ENCODE measurements at regions not wholly inside any gene's neighbourhood (a gene's known extent, or its start where the extent isn't known, plus 50 kb on each side); places are given as distances from the start of the nearest gene placed in this dataset.
"Not testable (repeated sequence)": the region's sequence is repeated elsewhere in the genome, so short reads cannot be mapped to it uniquely, and the experiment has no call there.

GRCh38 chr3:72064727-72065126 lies 279.8 kb upstream of the PROK2 start:
- not testable (repeated sequence) for H2AFZ ChIP-seq (ENCODE audit: low read length); H3K9me2 ChIP-seq (replicated peaks; ENCODE audit: insufficient read depth, low read length); H3K79me2 ChIP-seq (ENCODE audit: low read length); H3K27me3 ChIP-seq (ENCODE audit: low read length); H3K4me2 ChIP-seq (ENCODE audit: low read depth, low read length, poor library complexity, severe bottlenecking); H3K36me3 ChIP-seq (ENCODE audit: insufficient read depth, low read length); H3K9ac ChIP-seq (ENCODE audit: low read length); H4K20me1 ChIP-seq (ENCODE audit: insufficient read depth, low read depth, low read length); H3K9me3 ChIP-seq (ENCODE audit: low read length); H3K27ac ChIP-seq (ENCODE audit: low read length); H3K4me3 ChIP-seq (ENCODE audit: low read length); DNase-seq
- peaks cover 13% of the 10 kb centered on the region for H3K4me1 ChIP-seq (ENCODE audit: low read length)

GRCh38 chr3:72062017-72062416 lies 277.1 kb upstream of the PROK2 start:
- Histone ChIP-seq H4K20me1 (ENCODE audit: insufficient read depth, low read depth, low read length) (no peaks in the 10 kb centered on the region), H3K79me2 (ENCODE audit: low read length) (no peaks in the 10 kb centered on the region), H2AFZ (ENCODE audit: low read length) (no peak overlapping the region), H3K4me1 (ENCODE audit: low read length) (peaks cover 13% of the 10 kb centered on the region), H3K27me3 (ENCODE audit: low read length) (no peaks in the 10 kb centered on the region), H3K36me3 (ENCODE audit: insufficient read depth, low read length) (peaks cover 4% of the 10 kb centered on the region; the same call in 1 of the 2 replicates), H3K9me2 (replicated peaks; ENCODE audit: insufficient read depth, low read length) (no peaks in the 10 kb centered on the region; the same call in 1 of the 2 replicates), H3K4me2 (ENCODE audit: low read depth, low read length, poor library complexity, severe bottlenecking) (no peak overlapping the region), H3K27ac (ENCODE audit: low read length) (no peak overlapping the region), H3K9me3 (ENCODE audit: low read length) (no peaks in the 10 kb centered on the region), H3K4me3 (ENCODE audit: low read length) (no peak overlapping the region), H3K9ac (ENCODE audit: low read length) (no peak overlapping the region)
- no peak for DNase-seq

GRCh38 chr3:72060447-72061034 lies 275.6 kb upstream of the PROK2 start:
- Histone ChIP-seq H3K9me2 (replicated peaks; ENCODE audit: insufficient read depth, low read length) (no peaks in the 10 kb centered on the region; the same call in 1 of the 2 replicates), H3K4me2 (ENCODE audit: low read depth, low read length, poor library complexity, severe bottlenecking) (no peak overlapping the region), H3K79me2 (ENCODE audit: low read length) (no peaks in the 10 kb centered on the region), H3K9me3 (ENCODE audit: low read length) (no peaks in the 10 kb centered on the region), H4K20me1 (ENCODE audit: insufficient read depth, low read depth, low read length) (no peaks in the 10 kb centered on the region), H2AFZ (ENCODE audit: low read length) (no peak overlapping the region), H3K9ac (ENCODE audit: low read length) (no peak overlapping the region), H3K4me1 (ENCODE audit: low read length) (peaks cover 13% of the 10 kb centered on the region), H3K27ac (ENCODE audit: low read length) (no peak overlapping the region), H3K36me3 (ENCODE audit: insufficient read depth, low read length) (peaks cover 4% of the 10 kb centered on the region; the same call in 1 of the 2 replicates), H3K4me3 (ENCODE audit: low read length) (no peak overlapping the region), H3K27me3 (ENCODE audit: low read length) (no peaks in the 10 kb centered on the region)
- DNase-seq, result no peak

- no peaks in the 10 kb centered on the region for H3K79me2 ChIP-seq (ENCODE audit: low read length)
- H3K4me2 ChIP-seq (ENCODE audit: low read depth, low read length, poor library complexity, severe bottlenecking), result no peak overlapping the region
- H3K4me3 ChIP-seq (ENCODE audit: low read length), result no peak overlapping the region
- no peak overlapping the region for H3K27ac ChIP-seq (ENCODE audit: low read length)
- no peak for DNase-seq
- no peak overlapping the region for H2AFZ ChIP-seq (ENCODE audit: low read length)
- no peaks in the 10 kb centered on the region for H3K27me3 ChIP-seq (ENCODE audit: low read length)
- no peak overlapping the region for H3K9ac ChIP-seq (ENCODE audit: low read length)
- H3K9me2 ChIP-seq (replicated peaks; ENCODE audit: insufficient read depth, low read length), result no peaks in the 10 kb centered on the region; the same call in 1 of the 2 replicates
- peaks cover 16% of the 10 kb centered on the region for H3K4me1 ChIP-seq (ENCODE audit: low read length)
- H3K9me3 ChIP-seq (ENCODE audit: low read length), result no peaks in the 10 kb centered on the region
- H4K20me1 ChIP-seq (ENCODE audit: insufficient read depth, low read depth, low read length), result no peaks in the 10 kb centered on the region
- H3K36me3 ChIP-seq (ENCODE audit: insufficient read depth, low read length), result peaks cover 4% of the 10 kb centered on the region; the same call in 1 of the 2 replicates
Observed at GRCh38 chr3:72058493-72059081, 273.6 kb upstream of the PROK2 start.

GRCh38 chr3:72055436-72055835 lies 270.5 kb upstream of the PROK2 start:
- peaks cover 9% of the 10 kb centered on the region for H3K4me1 ChIP-seq (ENCODE audit: low read length)
- no peaks in the 10 kb centered on the region for H3K9me3 ChIP-seq (ENCODE audit: low read length)
- no peak overlapping the region for H3K4me3 ChIP-seq (ENCODE audit: low read length)
- no peak overlapping the region for H2AFZ ChIP-seq (ENCODE audit: low read length)
- no peaks in the 10 kb centered on the region for H3K9me2 ChIP-seq (replicated peaks; ENCODE audit: insufficient read depth, low read length)
- no peak overlapping the region for H3K9ac ChIP-seq (ENCODE audit: low read length)
- H4K20me1 ChIP-seq (ENCODE audit: insufficient read depth, low read depth, low read length), result no peaks in the 10 kb centered on the region
- H3K27ac ChIP-seq (ENCODE audit: low read length), result no peak overlapping the region
- H3K79me2 ChIP-seq (ENCODE audit: low read length), result no peaks in the 10 kb centered on the region
- H3K4me2 ChIP-seq (ENCODE audit: low read depth, low read length, poor library complexity, severe bottlenecking), result no peak overlapping the region
- no peaks in the 10 kb centered on the region for H3K27me3 ChIP-seq (ENCODE audit: low read length)
- H3K36me3 ChIP-seq (ENCODE audit: insufficient read depth, low read length), result peaks cover 4% of the 10 kb centered on the region; the same call in 1 of the 2 replicates
- no peak for DNase-seq

GRCh38 chr3:72054976-72055375 lies 270.0 kb upstream of the PROK2 start:
- no peaks in the 10 kb centered on the region for H3K27me3 ChIP-seq (ENCODE audit: low read length)
- H2AFZ ChIP-seq (ENCODE audit: low read length), result no peak overlapping the region
- H3K4me1 ChIP-seq (ENCODE audit: low read length), result peaks cover 5% of the 10 kb centered on the region
- peaks cover 4% of the 10 kb centered on the region; the same call in 1 of the 2 replicates for H3K36me3 ChIP-seq (ENCODE audit: insufficient read depth, low read length)
- no peaks in the 10 kb centered on the region for H4K20me1 ChIP-seq (ENCODE audit: insufficient read depth, low read depth, low read length)
- no peaks in the 10 kb centered on the region for H3K79me2 ChIP-seq (ENCODE audit: low read length)
- no peak overlapping the region for H3K27ac ChIP-seq (ENCODE audit: low read length)
- no peak overlapping the region for H3K9ac ChIP-seq (ENCODE audit: low read length)
- no peak for DNase-seq
- no peaks in the 10 kb centered on the region for H3K9me3 ChIP-seq (ENCODE audit: low read length)
- no peak overlapping the region for H3K4me2 ChIP-seq (ENCODE audit: low read depth, low read length, poor library complexity, severe bottlenecking)
- no peak overlapping the region for H3K4me3 ChIP-seq (ENCODE audit: low read length)
- H3K9me2 ChIP-seq (replicated peaks; ENCODE audit: insufficient read depth, low read length), result no peaks in the 10 kb centered on the region

GRCh38 chr3:72052841-72053409 lies 268.0 kb upstream of the PROK2 start:
- Histone ChIP-seq H3K27ac (ENCODE audit: low read length) (no peak overlapping the region), H3K4me1 (ENCODE audit: low read length) (peaks cover 3% of the 10 kb centered on the region; the same call in 1 of the 2 replicates), H2AFZ (ENCODE audit: low read length) (no peak overlapping the region), H4K20me1 (ENCODE audit: insufficient read depth, low read depth, low read length) (no peaks in the 10 kb centered on the region), H3K36me3 (ENCODE audit: insufficient read depth, low read length) (peaks cover 2% of the 10 kb centered on the region; the same call in 1 of the 2 replicates), H3K4me2 (ENCODE audit: low read depth, low read length, poor library complexity, severe bottlenecking) (no peak overlapping the region), H3K79me2 (ENCODE audit: low read length) (no peaks in the 10 kb centered on the region), H3K9me3 (ENCODE audit: low read length) (no peaks in the 10 kb centered on the region), H3K9me2 (replicated peaks; ENCODE audit: insufficient read depth, low read length) (no peaks in the 10 kb centered on the region), H3K4me3 (ENCODE audit: low read length) (no peak overlapping the region), H3K9ac (ENCODE audit: low read length) (no peak overlapping the region), H3K27me3 (ENCODE audit: low read length) (no peaks in the 10 kb centered on the region)
- DNase-seq, result no peak

- Histone ChIP-seq H3K9ac (ENCODE audit: low read length) (no peak overlapping the region), H3K4me3 (ENCODE audit: low read length) (no peak overlapping the region), H2AFZ (ENCODE audit: low read length) (no peak overlapping the region), H3K9me3 (ENCODE audit: low read length) (no peaks in the 10 kb centered on the region), H3K4me2 (ENCODE audit: low read depth, low read length, poor library complexity, severe bottlenecking) (no peak overlapping the region), H3K4me1 (ENCODE audit: low read length) (peaks cover 3% of the 10 kb centered on the region; the same call in 1 of the 2 replicates), H3K36me3 (ENCODE audit: insufficient read depth, low read length) (no peaks in the 10 kb centered on the region), H3K79me2 (ENCODE audit: low read length) (no peaks in the 10 kb centered on the region), H3K27me3 (ENCODE audit: low read length) (no peaks in the 10 kb centered on the region), H4K20me1 (ENCODE audit: insufficient read depth, low read depth, low read length) (no peaks in the 10 kb centered on the region), H3K27ac (ENCODE audit: low read length) (no peak overlapping the region), H3K9me2 (replicated peaks; ENCODE audit: insufficient read depth, low read length) (no peaks in the 10 kb centered on the region)
- DNase-seq, result no peak
Observed at GRCh38 chr3:72050771-72051170, 265.8 kb upstream of the PROK2 start.
